RWPE1 (cell line): ENCODE measurements at regions not wholly inside any gene's neighbourhood (a gene's known extent, or its start where the extent isn't known, plus 50 kb on each side); places are given as distances from the start of the nearest gene placed in this dataset.
A peak's percentile ranks its signal among the peaks of the same experiment; 100 is the strongest.
"Not testable (repeated sequence)": the region's sequence is repeated elsewhere in the genome, so short reads cannot be mapped to it uniquely, and the experiment has no call there.

Experiments used
- CTCF ChIA-PET: fragments of 350-600 bp; sonication (Branson Sonifier 250); formaldehyde crosslinking; extraction: SDS; loops from one replicate; lab custom pipeline; 2021; lab: Yijun Ruan, JAX
- POLR2A ChIA-PET: fragments of 400-600 bp; formaldehyde crosslinking; extraction: SDS; loops from one replicate; lab custom pipeline; 2020; ENCODE audit warnings: antibody characterized with exemption; ENCODE audit not compliant: low non-redundant PET; lab: Yijun Ruan, JAX
- DNase-seq: peaks from one replicate; pipeline ENCODE4 v3.0.0; 2012; ENCODE audit warnings: low spot score
- H3K27ac ChIP-seq: fragments of 450-650 bp; 2 replicates; pipeline ENCODE4 v1.5.1; 2017
- CTCF ChIP-seq: fragments of 450-650 bp; conservative IDR thresholded peaks from 2 replicates; pipeline ENCODE4 v1.5.1; 2017; ENCODE audit warnings: low read depth, mild to moderate bottlenecking

DNA sequence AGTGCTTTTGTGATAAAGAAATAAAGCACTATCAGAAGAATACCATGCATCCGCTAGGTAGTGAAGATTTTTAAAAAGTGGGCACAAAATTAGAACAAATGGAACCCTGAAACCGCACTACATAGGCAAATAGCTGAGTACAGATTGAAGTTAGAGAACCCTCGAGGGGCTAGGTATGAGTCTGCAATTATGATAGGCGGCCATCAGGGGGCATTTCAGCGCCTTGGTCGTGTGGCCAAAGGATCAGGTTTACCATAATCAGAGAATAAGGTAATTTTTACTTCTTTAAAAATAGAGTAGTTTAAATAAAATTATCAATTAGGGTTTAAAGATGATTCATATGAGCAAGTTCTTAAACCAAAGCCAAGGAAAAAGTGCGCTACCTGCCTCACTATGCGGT lies 129.8 kb downstream of the TMX1 start:
- H3K27ac ChIP-seq, result no peak overlapping the region
- CTCF ChIA-PET, result interaction anchor here (0.7 kb wide), 1 partner anchor 63 kb away, joined by 6 read pairs; no protein-coding TSS in a partner anchor
- POLR2A ChIA-PET, result no interaction called here
- no peak for DNase-seq
- no peak for TF ChIP-seq CTCF

DNA sequence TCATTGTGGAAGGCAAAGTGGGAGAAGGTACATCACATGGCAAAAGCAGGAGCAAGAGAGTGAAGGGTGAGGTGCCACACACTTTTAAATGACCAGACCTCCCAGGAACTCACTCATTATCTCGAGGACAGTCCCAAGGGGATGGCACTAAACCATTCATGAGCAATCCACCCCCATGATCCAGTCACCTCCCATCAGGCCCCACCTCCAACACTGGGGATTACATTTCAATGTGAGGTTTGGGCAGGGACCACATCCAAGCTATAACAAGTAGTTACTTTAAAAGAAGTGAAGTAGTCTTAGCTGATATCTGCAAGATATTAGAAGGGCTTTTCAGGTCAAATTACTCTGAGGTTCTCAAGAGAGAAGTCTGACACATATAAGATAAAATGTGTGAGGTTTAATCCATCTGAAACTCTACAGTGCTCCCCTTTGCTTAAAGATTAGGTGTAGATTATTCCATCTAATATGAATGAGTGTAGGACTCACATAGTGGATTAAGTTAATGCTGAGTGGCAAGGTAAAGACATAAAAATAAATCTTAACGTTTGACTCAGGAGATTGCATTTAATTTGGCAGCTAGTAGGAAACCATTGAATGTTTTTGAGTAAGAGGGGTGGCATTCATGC lies 130.8 kb downstream of the TMX1 start:
- ChIA-PET POLR2A (no interaction called here), CTCF (interaction anchor here (0.6 kb wide), 2 partner anchors 9 to 91 kb away, joined by 3 read pairs; no protein-coding TSS in a partner anchor)

GRCh38 chr14:51377186-51377585 lies 137.1 kb downstream of the TMX1 start:
- POLR2A ChIA-PET, DNase-seq, H3K27ac ChIP-seq: not testable (repeated sequence)
- CTCF ChIA-PET, result interaction anchor here (0.7 kb wide), 2 partner anchors 433 to 518 kb away, joined by 3 read pairs; partner anchors contain the start of gene PYGL

More for the DNA sequence above, 130.8 kb downstream of the TMX1 start:
- TF ChIP-seq CTCF, result no peak
- no peak for DNase-seq
- H3K27ac ChIP-seq, result no peak overlapping the region

- peak; percentile 91 for DNase-seq
- TF ChIP-seq CTCF, result no peak
- ChIA-PET POLR2A (no interaction called here), CTCF (no interaction called here)
- peak overlapping the region; percentile 92 for H3K27ac ChIP-seq
These were observed 142.5 kb downstream of the TMX1 start for GRCh38 chr14:51382506-51382905.

DNA sequence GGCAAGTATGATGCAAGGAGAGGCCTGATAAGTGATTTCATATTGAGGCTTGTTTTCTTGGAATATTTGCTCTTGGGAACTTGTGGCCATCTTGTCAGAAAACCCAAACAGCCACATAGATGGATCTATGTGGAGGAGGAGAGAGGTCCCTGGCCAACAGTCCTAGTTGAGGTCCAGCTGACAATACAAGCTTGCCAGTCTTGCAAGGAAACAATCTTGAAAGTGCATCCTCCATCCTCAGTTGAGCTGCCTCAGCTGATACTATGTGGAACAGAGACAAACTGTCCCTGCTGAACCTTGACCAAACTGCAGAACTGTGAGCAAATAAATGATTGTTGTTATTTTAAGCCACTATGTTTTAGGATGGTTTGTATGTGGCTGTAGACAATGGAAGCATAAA lies 146.4 kb downstream of the TMX1 start:
- no peak for DNase-seq
- POLR2A ChIA-PET, result no interaction called here
- CTCF ChIA-PET, result no interaction called here
- TF ChIP-seq CTCF, result no peak
- no peak overlapping the region for H3K27ac ChIP-seq

DNA sequence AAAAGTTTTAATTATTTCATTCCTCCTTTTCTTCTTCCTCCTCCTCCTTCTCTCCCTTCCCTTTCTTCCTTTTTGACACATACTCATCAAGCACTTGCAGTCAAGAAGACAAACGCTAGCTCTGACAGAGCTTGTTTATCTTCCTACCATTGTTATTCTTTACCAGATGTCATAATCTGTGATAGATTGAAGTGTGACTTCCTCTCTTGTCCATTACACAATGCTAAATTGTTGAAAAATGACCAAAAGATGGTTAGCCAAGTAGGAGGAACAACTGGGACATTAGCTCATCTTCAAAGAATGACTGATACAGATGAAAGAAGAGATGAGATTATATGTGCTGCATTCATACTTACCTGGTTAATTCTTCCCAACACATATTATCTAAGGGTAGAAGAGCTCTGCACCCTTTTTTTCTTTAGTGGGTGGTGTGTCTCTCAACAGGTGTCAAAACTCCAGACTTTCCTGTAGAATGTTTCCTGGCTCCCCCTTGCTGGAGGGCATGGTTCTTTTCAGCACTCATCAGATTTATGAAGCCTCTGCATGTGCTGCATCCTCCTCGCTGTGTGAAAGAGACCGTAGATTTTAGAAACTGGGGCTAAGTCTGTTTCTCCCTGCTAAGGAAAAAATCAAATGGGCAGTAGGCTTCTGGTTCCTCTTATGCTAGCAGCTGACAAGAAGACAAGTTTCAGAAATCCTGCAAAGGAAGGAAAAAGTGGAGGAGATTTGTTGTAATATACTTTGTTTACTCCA lies 147.1 kb downstream of the TMX1 start:
- CTCF ChIA-PET, result interaction anchor here (0.8 kb wide), 1 partner anchor 10 kb away, joined by 3 read pairs; no protein-coding TSS in a partner anchor
- no peak overlapping the region for H3K27ac ChIP-seq
- POLR2A ChIA-PET, result interaction anchor here (0.5 kb wide), 1 partner anchor 141 kb away, joined by 3 read pairs; no protein-coding TSS in a partner anchor
- no peak for TF ChIP-seq CTCF
- no peak for DNase-seq

DNA sequence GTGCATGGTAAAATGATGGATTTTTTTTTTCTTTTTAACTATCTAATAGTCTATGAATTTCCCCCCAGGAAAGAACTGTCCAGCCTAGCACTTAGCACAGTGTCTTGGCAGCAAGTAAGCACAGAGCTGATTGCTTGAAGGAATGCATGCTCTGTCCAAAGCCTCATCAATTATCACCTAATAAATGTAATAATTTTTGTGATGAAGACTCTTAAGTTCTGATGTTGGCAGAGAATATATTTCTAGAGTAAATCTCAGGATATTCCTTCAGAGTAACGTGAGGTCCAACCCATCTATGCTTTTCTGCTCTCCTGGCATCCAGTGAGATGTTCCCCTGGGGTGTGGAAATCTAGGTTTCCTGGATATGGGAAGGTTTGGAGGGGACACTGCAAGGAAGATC lies 152.4 kb downstream of the TMX1 start:
- no peak for TF ChIP-seq CTCF
- ChIA-PET POLR2A (no interaction called here), CTCF (no interaction called here)
- no peak overlapping the region for H3K27ac ChIP-seq
- DNase-seq, result no peak
